ENCODE measurements at regions not wholly inside any gene's neighbourhood (a gene's known extent, or its start where the extent isn't known, plus 50 kb on each side); places are given as distances from the start of the nearest gene placed in this dataset.

- Histone ChIP-seq H2BK20ac (ENCODE audit: low read depth, low read length, poor library complexity, severe bottlenecking) (no peak overlapping the region), H2AFZ (ENCODE audit: low read length) (no peak overlapping the region), H2BK5ac (ENCODE audit: insufficient read length, low read length) (no peak overlapping the region), H2BK15ac (ENCODE audit: low read depth, low read length) (no peak overlapping the region), H3K4me1 (ENCODE audit: insufficient read depth, low read length) (peaks cover 2% of the 10 kb centered on the region; the same call in 1 of the 2 replicates), H4K20me1 (ENCODE audit: control insufficient read depth, insufficient read depth, insufficient read length) (no peaks in the 10 kb centered on the region), H4K8ac (replicated peaks; ENCODE audit: insufficient read length, low read depth, low read length) (no peak overlapping the region), H4K5ac (ENCODE audit: insufficient read length, low read depth, low read length) (no peak overlapping the region), H3K23me2 (ENCODE audit: insufficient read length, low read depth, low read length, poor library complexity, severe bottlenecking) (no peaks in the 10 kb centered on the region), H3K79me1 (ENCODE audit: insufficient read depth, low read depth, low read length, poor library complexity, severe bottlenecking) (no peaks in the 10 kb centered on the region), H3K18ac (ENCODE audit: insufficient read length, low read depth, low read length) (no peak overlapping the region), H3K9ac (ENCODE audit: extremely low read depth, insufficient read length, low read length) (no peak overlapping the region), H3K14ac (ENCODE audit: insufficient read depth, low read length) (no peak overlapping the region), H3K27me3 (ENCODE audit: insufficient read depth, low read length) (no peaks in the 10 kb centered on the region), H3K4me2 (ENCODE audit: insufficient read depth, insufficient read length, low read length) (no peak overlapping the region), H4K91ac (ENCODE audit: insufficient read length, low read depth, low read length) (no peak overlapping the region), H3K4ac (ENCODE audit: low read depth, low read length) (no peak overlapping the region), H3K56ac (ENCODE audit: insufficient read length, low read depth, low read length) (no peak overlapping the region), H3K27ac (ENCODE audit: insufficient read length, low read depth, low read length) (no peak overlapping the region), H3K9me3 (ENCODE audit: control insufficient read depth, low read depth, low read length) (no peaks in the 10 kb centered on the region), H2AK5ac (ENCODE audit: insufficient read length, low read length) (no peak overlapping the region), H2BK12ac (ENCODE audit: insufficient read length, low read depth, low read length) (no peak overlapping the region), H3T11ph (ENCODE audit: low read length) (no peak overlapping the region), H2BK120ac (ENCODE audit: low read depth, low read length, poor library complexity, severe bottlenecking) (no peak overlapping the region), H3K23ac (ENCODE audit: insufficient read length, low read depth, low read length) (no peak overlapping the region), H3K79me2 (ENCODE audit: insufficient read depth, low read length) (no peaks in the 10 kb centered on the region)
- no peaks in the 10 kb centered on the region for H3K27me3 Mint-ChIP-seq (ENCODE audit: low read depth)
- H3K4me3 Mint-ChIP-seq, result no peak overlapping the region
- H3K36me3 Mint-ChIP-seq (ENCODE audit: insufficient read depth in 1 of 3, low read depth in 3 of 3), result no peaks in the 10 kb centered on the region
- H3K9me3 Mint-ChIP-seq, result no peaks in the 10 kb centered on the region
- no peak overlapping the region for H3K27ac Mint-ChIP-seq
- no peak for TF ChIP-seq CTCF (conservative IDR thresholded peaks at IDR 0.05)
- no peak for DNase-seq
- no CpG with 5 or more reads among the region's 2 CpGs for WGBS (ENCODE audit: extremely low coverage, insufficient read length, low lambda C conversion rate)
- peaks cover 18 to 24% of the 10 kb centered on the region in 2 experiments for H3K4me1 Mint-ChIP-seq
These were observed 203.4 kb upstream of the PARD3B start for GRCh38 chr2:204341887-204342276.

Data from H9 (cell line).